ENCODE measurements at regions not wholly inside any gene's neighbourhood (a gene's known extent, or its start where the extent isn't known, plus 50 kb on each side); places are given as distances from the start of the nearest gene placed in this dataset.
"Not testable (repeated sequence)": the region's sequence is repeated elsewhere in the genome, so short reads cannot be mapped to it uniquely, and the experiment has no call there.

- TF ChIP-seq EP300 (IDR thresholded peaks at IDR 0.05), result no peak
- no peak for TF ChIP-seq CTCF (IDR thresholded peaks at IDR 0.05)
Measured at GRCh38 chr13:61094865-61095264, 320.8 kb downstream of the PCDH20 start.

GRCh38 chr13:61089894-61090293 is 325.8 kb downstream of the PCDH20 start:
- H3K27ac ChIP-seq; DNase-seq (ENCODE audit: low spot score in 2 of 2); H3K36me3 ChIP-seq; H3K9me3 ChIP-seq; H3K4me3 ChIP-seq; H3K4me1 ChIP-seq; H3K27me3 ChIP-seq: not testable (repeated sequence)
- WGBS, 2 donors, result 63 to 69% methylated on average over 8 of the region's 8 CpGs

More at GRCh38 chr13:61094865-61095264, 320.8 kb downstream of the PCDH20 start:
- Histone ChIP-seq H3K4me3 (no peak overlapping the region), H3K36me3 (no peaks in the 10 kb centered on the region), H3K9me3 (no peaks in the 10 kb centered on the region), H3K4me1 (no peaks in the 10 kb centered on the region), H3K27me3 (no peaks in the 10 kb centered on the region), H3K27ac (no peak overlapping the region)
- no peak for DNase-seq (ENCODE audit: low spot score in 2 of 2)

GRCh38 chr13:61086087-61086486 is 329.6 kb downstream of the PCDH20 start:
- DNase-seq (ENCODE audit: low spot score in 2 of 2), result no peak
- Histone ChIP-seq H3K4me1 (no peaks in the 10 kb centered on the region), H3K27me3 (no peaks in the 10 kb centered on the region), H3K27ac (no peak overlapping the region), H3K9me3 (peaks cover 0 to 3% (median 0%) of the 10 kb centered on the region in 4 donors), H3K36me3 (no peaks in the 10 kb centered on the region), H3K4me3 (no peak overlapping the region)
- 61 to 68% methylated on average over 1 of the region's 1 CpG for WGBS, 2 donors
- TF ChIP-seq CTCF (IDR thresholded peaks at IDR 0.05) (no peak), EP300 (IDR thresholded peaks at IDR 0.05) (no peak), POLR2A (IDR thresholded peaks at IDR 0.05) (no peak)

DNA sequence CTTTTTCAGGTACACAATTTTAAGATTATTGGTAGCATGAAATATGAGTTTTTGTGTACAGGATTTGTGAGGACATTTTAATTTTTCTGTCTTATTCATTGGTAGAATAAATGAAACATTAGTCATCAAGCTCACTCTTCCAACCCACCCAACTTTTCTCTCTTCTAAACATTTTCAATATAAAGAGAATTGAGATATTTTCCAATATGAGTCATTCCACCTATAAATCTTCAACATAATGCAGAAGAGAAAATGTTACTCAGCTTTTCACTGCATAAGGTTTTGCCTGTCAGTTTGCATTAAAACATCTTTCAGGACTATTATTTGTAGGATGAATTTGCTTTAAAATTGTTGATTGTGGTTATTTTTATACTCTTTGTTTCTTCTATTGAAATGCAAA is 330.7 kb downstream of the PCDH20 start:
- no peak for DNase-seq (ENCODE audit: low spot score in 2 of 2)
- peaks cover 0 to 3% (median 0%) of the 10 kb centered on the region in 4 donors for H3K9me3 ChIP-seq
- no peak for TF ChIP-seq CTCF (IDR thresholded peaks at IDR 0.05)
- TF ChIP-seq POLR2A (IDR thresholded peaks at IDR 0.05), result no peak
- TF ChIP-seq EP300 (IDR thresholded peaks at IDR 0.05), result no peak
- H3K27me3 ChIP-seq, result no peaks in the 10 kb centered on the region
- no peak overlapping the region for H3K4me3 ChIP-seq
- H3K4me1 ChIP-seq, result no peaks in the 10 kb centered on the region
- H3K27ac ChIP-seq, result no peak overlapping the region
- H3K36me3 ChIP-seq, result no peaks in the 10 kb centered on the region

DNA sequence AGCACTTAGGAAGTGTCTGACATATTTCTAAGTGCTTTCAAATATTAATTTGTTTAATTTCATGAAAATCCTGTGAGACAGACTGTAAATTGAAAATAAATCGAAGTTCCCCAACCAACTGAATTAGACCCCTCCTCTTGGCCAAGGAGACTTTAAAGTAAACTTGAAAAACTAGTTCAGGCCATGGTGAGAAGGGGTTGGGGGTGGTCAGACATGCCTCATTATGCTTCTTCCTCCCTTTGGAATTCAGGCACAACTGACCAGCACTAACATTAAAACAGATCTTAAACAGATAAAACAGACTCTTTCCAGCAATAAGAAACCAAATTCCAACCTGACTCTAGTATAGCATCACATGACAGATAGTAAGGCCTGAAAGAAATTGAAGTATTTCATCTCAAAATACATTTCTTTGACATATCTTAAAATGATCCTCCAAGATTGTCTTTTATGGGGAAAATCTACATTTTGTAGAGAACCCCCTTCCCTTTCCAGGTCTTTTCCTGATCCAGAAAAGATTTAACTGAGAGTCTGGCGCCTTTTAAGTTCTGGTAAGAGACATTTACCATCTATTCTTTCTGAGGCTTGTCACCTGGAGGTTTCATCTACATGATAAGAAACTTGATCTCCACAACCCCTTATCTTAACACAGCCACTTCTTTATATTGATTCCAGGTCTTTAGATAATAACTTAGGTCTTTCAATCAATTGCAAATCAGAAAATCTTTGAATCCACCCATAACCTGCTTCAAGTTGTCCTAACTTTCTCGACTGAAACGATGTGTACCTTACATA is 336.5 kb downstream of the PCDH20 start:
- TF ChIP-seq POLR2A (IDR thresholded peaks at IDR 0.05) (no peak), CTCF (IDR thresholded peaks at IDR 0.05) (no peak), EP300 (IDR thresholded peaks at IDR 0.05) (no peak)
- Histone ChIP-seq H3K27me3 (no peaks in the 10 kb centered on the region), H3K27ac (no peak overlapping the region), H3K9me3 (no peaks in the 10 kb centered on the region), H3K36me3 (no peaks in the 10 kb centered on the region), H3K4me3 (no peak overlapping the region), H3K4me1 (no peaks in the 10 kb centered on the region)
- 76 to 82% methylated on average over 4 of the region's 4 CpGs for WGBS, 2 donors
- no peak for DNase-seq (ENCODE audit: low spot score in 2 of 2)

DNA sequence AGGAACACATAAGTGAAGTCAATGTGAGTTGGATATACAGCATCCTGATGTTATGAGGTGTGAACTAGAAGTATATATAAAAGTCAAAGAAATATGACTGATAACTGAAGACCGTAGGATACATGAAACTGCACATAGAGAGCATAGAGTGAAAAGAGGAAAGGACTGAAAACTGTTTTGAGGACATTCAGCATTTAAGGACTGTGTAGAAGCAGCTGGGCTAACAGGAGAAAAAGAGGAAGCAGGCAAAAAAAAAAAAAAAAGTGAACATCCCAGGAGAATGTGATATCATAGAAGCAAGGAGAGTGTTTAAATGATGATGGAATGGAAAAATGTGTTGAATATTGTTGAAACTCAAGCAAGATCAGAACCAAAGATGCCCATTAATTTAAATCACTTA is 363.5 kb downstream of the PCDH20 start:
- no peaks in the 10 kb centered on the region for H3K4me1 ChIP-seq
- TF ChIP-seq EP300 (IDR thresholded peaks at IDR 0.05) (no peak), CTCF (IDR thresholded peaks at IDR 0.05) (no peak), POLR2A (IDR thresholded peaks at IDR 0.05) (no peak)
- 74 to 81% methylated on average over 1 of the region's 1 CpG for WGBS, 2 donors
- no peaks in the 10 kb centered on the region for H3K27me3 ChIP-seq
- H3K4me3 ChIP-seq, result no peak overlapping the region
- no peaks in the 10 kb centered on the region for H3K36me3 ChIP-seq
- no peak overlapping the region for H3K27ac ChIP-seq
- H3K9me3 ChIP-seq, result no peaks in the 10 kb centered on the region
- no peak for DNase-seq (ENCODE audit: low spot score in 2 of 2)

All from tibial nerve (tissue), 4 donors.